HepG2 (cell line): ENCODE measurements at regions not wholly inside any gene's neighbourhood (a gene's known extent, or its start where the extent isn't known, plus 50 kb on each side); places are given as distances from the start of the nearest gene placed in this dataset.

Source experiments
- ATAC-seq: fragments of 200-7000 bp; cut with Tn5 transposase; 3 replicates; pipeline ENCODE4 v1.9.1; 2020; ENCODE audit warnings: mild to moderate bottlenecking, moderate library complexity
- BruUV-seq: library from RNA; stranded (reverse); fragments of 400-500 nt; replicated peaks from 2 replicates; lab custom pipeline; 2021; lab: Mats Ljungman, UMichigan
- CTCF ChIA-PET: fragments of 300-600 bp; formaldehyde crosslinking; extraction: SDS; loops from one replicate; lab custom pipeline; 2021; ENCODE audit warnings: low total read pairs, inconsistent platforms, low intra/inter-chr PET ratio; lab: Yijun Ruan, JAX
- POLR2A ChIA-PET: fragments of 350-600 bp; sonication (Branson Sonifier 250); formaldehyde crosslinking; loops from one replicate; lab custom pipeline; 2020; ENCODE audit warnings: antibody characterized with exemption, inconsistent platforms; lab: Yijun Ruan, JAX
- DNase-seq: peaks from one replicate; pipeline ENCODE4 v3.0.0-alpha.2; 2015; ENCODE audit warnings: low spot score
- FAIRE-seq: peaks from 3 replicates; lab custom pipeline; 2011; peaks lifted over from hg19 to GRCh38; lab: Jason Lieb, UNC
- H2AFZ ChIP-seq: one replicate; pipeline ENCODE4 v1.6.1; 2011; ENCODE audit warnings: low read length, inconsistent platforms
- H3K27ac ChIP-seq: fragments of 300-600 bp; 3 replicates; pipeline ENCODE4 v1.8.0; 2011; ENCODE audit warnings: mixed run types, mild to moderate bottlenecking, mixed read lengths, low read length, inconsistent platforms; ENCODE audit not compliant: insufficient read depth; ENCODE audit errors: extremely low read length
- H3K27me3 ChIP-seq, 2 experiments: fragments of 200-600 bp in 1 of 2; 2 replicates in 1 of 2; 3 replicates in 1 of 2; pipeline versions ENCODE4 v1.6.0 to v1.8.0; 2011; ENCODE audit warnings: low read length in 2 of 2, mild to moderate bottlenecking in 2 of 2, moderate library complexity in 2 of 2, inconsistent platforms in 1 of 2; ENCODE audit not compliant: insufficient read depth in 2 of 2, control insufficient read depth in 1 of 2
- H3K36me3 ChIP-seq, 2 experiments: fragments of 200-600 bp in 1 of 2; replicated peaks in 1 of 2; 2 replicates in 1 of 2; 3 replicates in 1 of 2; pipeline versions ENCODE4 v1.5.1 to v1.8.0; 2011; ENCODE audit warnings: low read length in 2 of 2, inconsistent platforms in 1 of 2; ENCODE audit not compliant: insufficient read depth in 2 of 2, control insufficient read depth in 1 of 2
- H3K4me1 ChIP-seq: 2 replicates; pipeline ENCODE4 v1.5.1; 2012; ENCODE audit warnings: low read length, inconsistent platforms; ENCODE audit not compliant: insufficient read depth
- H3K4me2 ChIP-seq: 2 replicates; pipeline ENCODE4 v1.6.0; 2011; ENCODE audit warnings: low read depth, low read length, inconsistent platforms
- H3K4me3 ChIP-seq, 3 experiments: fragments of 200-600 bp in 1 of 3; sonication (generic), shearing (Covaris generic) in 1 of 3; replicated peaks in 1 of 3; 2 replicates each; pipeline ENCODE4 v1.5.1; 2011 to 2016; ENCODE audit warnings: low read length in 3 of 3, inconsistent platforms in 2 of 3, low read depth in 2 of 3, mild to moderate bottlenecking in 2 of 3, control low read depth in 1 of 3, mixed read lengths in 1 of 3; ENCODE audit not compliant: insufficient read depth in 1 of 3
- H3K79me2 ChIP-seq: one replicate; pipeline ENCODE4 v1.6.1; 2011; ENCODE audit warnings: low read length, inconsistent platforms; ENCODE audit not compliant: insufficient read depth
- H3K9ac ChIP-seq: 2 replicates; pipeline ENCODE4 v1.6.0; 2011; ENCODE audit warnings: mild to moderate bottlenecking, low read depth, low read length, inconsistent platforms; ENCODE audit not compliant: insufficient read depth
- H3K9me3 ChIP-seq: 2 replicates; pipeline ENCODE4 v1.5.1; 2012; ENCODE audit warnings: mild to moderate bottlenecking, low read length
- H4K20me1 ChIP-seq: 2 replicates; pipeline ENCODE4 v1.6.0; 2011; ENCODE audit warnings: inconsistent platforms, mild to moderate bottlenecking, low read length, moderate library complexity; ENCODE audit not compliant: insufficient read depth
- BCLAF1 ChIP-seq: fragments of 450-650 bp; IDR thresholded peaks from 2 replicates; pipeline ENCODE4 v1.6.1; 2017; ENCODE audit warnings: mild to moderate bottlenecking
- FOXO1 ChIP-seq: sonication (generic); formaldehyde crosslinking; IDR thresholded peaks from 2 replicates; pipeline ENCODE4 v1.4.0; 2020; ENCODE audit warnings: missing genetic modification reagents
- HDAC2 ChIP-seq: sonication (generic); formaldehyde crosslinking; IDR thresholded peaks from 2 replicates; pipeline ENCODE4 v1.4.0; 2020; ENCODE audit warnings: missing genetic modification reagents
- HES4 ChIP-seq: sonication (generic); formaldehyde crosslinking; IDR thresholded peaks from 2 replicates; pipeline ENCODE4 v1.9.0; 2021; ENCODE audit warnings: mild to moderate bottlenecking, missing genetic modification reagents, borderline replicate concordance
- MED8 ChIP-seq: sonication (generic); formaldehyde crosslinking; IDR thresholded peaks from 2 replicates; pipeline ENCODE4 v1.8.1; 2023; ENCODE audit warnings: mild to moderate bottlenecking, missing genetic modification reagents; ENCODE audit not compliant: insufficient replicate concordance
- NFIC ChIP-seq: IDR thresholded peaks from 2 replicates; pipeline ENCODE4 v1.6.1; 2012; ENCODE audit warnings: mild to moderate bottlenecking, low read length, inconsistent platforms
- PAF1 ChIP-seq: IDR thresholded peaks from 2 replicates; pipeline ENCODE4 v1.6.1; 2016; ENCODE audit warnings: missing genetic modification reagents, missing compliant biosample characterization
- SIX4 ChIP-seq: sonication (generic); formaldehyde crosslinking; IDR thresholded peaks from 2 replicates; pipeline ENCODE4 v1.4.0; 2020; ENCODE audit warnings: missing genetic modification reagents
- TSC22D2 ChIP-seq: sonication (generic); formaldehyde crosslinking; IDR thresholded peaks from 2 replicates; pipeline ENCODE4 v1.5.1; 2020; ENCODE audit warnings: missing genetic modification reagents, mild to moderate bottlenecking, borderline replicate concordance
- ZFX ChIP-seq: sonication (generic); formaldehyde crosslinking; IDR thresholded peaks from 2 replicates; pipeline ENCODE4 v1.4.0; 2020; ENCODE audit warnings: mild to moderate bottlenecking, low read depth, missing genetic modification reagents, moderate library complexity
- ZNF792 ChIP-seq: IDR thresholded peaks from 2 replicates; pipeline ENCODE4 v1.6.1; 2016
- ZSCAN5A ChIP-seq: sonication (generic); formaldehyde crosslinking; IDR thresholded peaks from 2 replicates; pipeline ENCODE4 v1.8.0; 2022; ENCODE audit warnings: mild to moderate bottlenecking, missing genetic modification reagents, borderline replicate concordance
- WGBS: methylation state at CpG from one replicate; pipeline ENCODE4 v1.1.6; 2017; ENCODE audit warnings: low lambda C conversion rate; 5-methylcytosine and 5-hydroxymethylcytosine counted together
- in situ Hi-C: cut with HindIII; loops from 2 replicates; pipeline ENCODE4 v1.10.0; 2017; ENCODE audit warnings: low pct_unique_long_range_greater_than_20kb; ENCODE audit not compliant: extremely low pct_ligation_motif_present
- intact Hi-C: fragments of 100-400 bp; cut with micrococcal nuclease; formaldehyde crosslinking; loops from one replicate; pipeline ENCODE4 v1.10.0; 2022; ENCODE audit not compliant: unreplicated experiment
- TF ChIP-seq, protein P1 (sequence below): sonication (generic); formaldehyde crosslinking; IDR thresholded peaks from 2 replicates; pipeline ENCODE4 v1.4.0; 2020; ENCODE audit warnings: missing genetic modification reagents

DNA sequence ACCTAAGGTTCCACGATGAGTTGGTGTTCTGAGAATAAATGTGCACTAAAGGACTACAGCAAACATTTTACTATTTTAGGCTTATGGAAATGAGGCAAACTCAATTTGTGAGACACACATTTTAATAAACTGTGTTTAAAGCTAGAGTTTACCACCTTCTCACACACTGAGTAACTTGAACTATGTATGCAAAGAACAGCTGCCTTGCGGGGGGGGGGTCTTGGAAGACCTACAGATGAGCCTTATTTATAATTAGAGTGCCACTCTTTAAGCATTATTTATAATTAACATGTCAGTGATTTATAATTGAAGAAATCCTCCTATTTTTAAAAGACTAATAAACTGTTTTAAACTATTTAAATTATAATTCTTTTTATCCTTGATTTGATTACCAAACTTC, 300.4 kb downstream of the DLEU7 start:
- no peak for TF ChIP-seq SIX4 (CRISPR knock-in tag)
- no peak for TF ChIP-seq NFIC
- no peak for TF ChIP-seq FOXO1
- no peak for TF ChIP-seq ZSCAN5A (CRISPR knock-in tag)
- TF ChIP-seq PAF1: no peak
- TF ChIP-seq MED8 (CRISPR knock-in tag): no peak
- TF ChIP-seq, protein P1, sequence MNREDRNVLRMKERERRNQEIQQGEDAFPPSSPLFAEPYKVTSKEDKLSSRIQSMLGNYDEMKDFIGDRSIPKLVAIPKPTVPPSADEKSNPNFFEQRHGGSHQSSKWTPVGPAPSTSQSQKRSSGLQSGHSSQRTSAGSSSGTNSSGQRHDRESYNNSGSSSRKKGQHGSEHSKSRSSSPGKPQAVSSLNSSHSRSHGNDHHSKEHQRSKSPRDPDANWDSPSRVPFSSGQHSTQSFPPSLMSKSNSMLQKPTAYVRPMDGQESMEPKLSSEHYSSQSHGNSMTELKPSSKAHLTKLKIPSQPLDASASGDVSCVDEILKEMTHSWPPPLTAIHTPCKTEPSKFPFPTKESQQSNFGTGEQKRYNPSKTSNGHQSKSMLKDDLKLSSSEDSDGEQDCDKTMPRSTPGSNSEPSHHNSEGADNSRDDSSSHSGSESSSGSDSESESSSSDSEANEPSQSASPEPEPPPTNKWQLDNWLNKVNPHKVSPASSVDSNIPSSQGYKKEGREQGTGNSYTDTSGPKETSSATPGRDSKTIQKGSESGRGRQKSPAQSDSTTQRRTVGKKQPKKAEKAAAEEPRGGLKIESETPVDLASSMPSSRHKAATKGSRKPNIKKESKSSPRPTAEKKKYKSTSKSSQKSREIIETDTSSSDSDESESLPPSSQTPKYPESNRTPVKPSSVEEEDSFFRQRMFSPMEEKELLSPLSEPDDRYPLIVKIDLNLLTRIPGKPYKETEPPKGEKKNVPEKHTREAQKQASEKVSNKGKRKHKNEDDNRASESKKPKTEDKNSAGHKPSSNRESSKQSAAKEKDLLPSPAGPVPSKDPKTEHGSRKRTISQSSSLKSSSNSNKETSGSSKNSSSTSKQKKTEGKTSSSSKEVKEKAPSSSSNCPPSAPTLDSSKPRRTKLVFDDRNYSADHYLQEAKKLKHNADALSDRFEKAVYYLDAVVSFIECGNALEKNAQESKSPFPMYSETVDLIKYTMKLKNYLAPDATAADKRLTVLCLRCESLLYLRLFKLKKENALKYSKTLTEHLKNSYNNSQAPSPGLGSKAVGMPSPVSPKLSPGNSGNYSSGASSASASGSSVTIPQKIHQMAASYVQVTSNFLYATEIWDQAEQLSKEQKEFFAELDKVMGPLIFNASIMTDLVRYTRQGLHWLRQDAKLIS: no peak
- TF ChIP-seq ZNF792: no peak
- TF ChIP-seq TSC22D2 (CRISPR knock-in tag): no peak
- no peak for TF ChIP-seq BCLAF1
- TF ChIP-seq HES4 (CRISPR knock-in tag): no peak
- no peak for TF ChIP-seq HDAC2 (CRISPR knock-in tag)
- TF ChIP-seq ZFX (CRISPR knock-in tag): no peak
- TF ChIP-seq, all 625 proteins: peak for 0
- Histone ChIP-seq H3K27ac (no peak overlapping the region), H3K9ac (no peak overlapping the region), H3K9me3 (peaks cover 2% of the 10 kb centered on the region; the same call in 1 of the 2 replicates), H2AFZ (no peak overlapping the region), H3K36me3 (no peaks in the 10 kb centered on the region), H3K4me1 (no peaks in the 10 kb centered on the region), H3K4me3 (no peak overlapping the region), H4K20me1 (no peaks in the 10 kb centered on the region), H3K79me2 (no peaks in the 10 kb centered on the region), H3K4me2 (no peak overlapping the region), H3K27me3 (no peaks in the 10 kb centered on the region)
- in situ Hi-C loops (loop anchor here (25.0 kb wide), 1 partner anchor 556 kb away; the partner anchor contains the start of gene TRIM13), intact Hi-C loops (no loop called here)
- DNase-seq (no peak), FAIRE-seq (no peak), ATAC-seq (no peak)
- ChIA-PET POLR2A (no interaction called here), CTCF (no interaction called here)
- WGBS: 98% methylated on average over 2 of the region's 2 CpGs
- no TSS peak for BruUV-seq
